H1 (cell line): ENCODE measurements at regions not wholly inside any gene's neighbourhood (a gene's known extent, or its start where the extent isn't known, plus 50 kb on each side); places are given as distances from the start of the nearest gene placed in this dataset.

Source experiments
- EGR1 ChIP-seq: IDR thresholded peaks from 2 replicates; pipeline ENCODE4 v1.6.1; 2011; ENCODE audit warnings: low read depth, low read length, borderline replicate concordance
- NANOG ChIP-seq: IDR thresholded peaks from 2 replicates; pipeline ENCODE4 v1.6.1; 2011; ENCODE audit warnings: low read length, low read depth, mild to moderate bottlenecking, inconsistent platforms; ENCODE audit not compliant: insufficient read depth, poor library complexity, severe bottlenecking
- PHF8 ChIP-seq: fragments of 200-600 bp; sonication (generic); conservative IDR thresholded peaks from 2 replicates; pipeline ENCODE4 v1.7.1; 2012; ENCODE audit warnings: low read depth, mild to moderate bottlenecking, inconsistent platforms, low read length, moderate library complexity
- POLR2AphosphoS5 ChIP-seq: IDR thresholded peaks from 2 replicates; pipeline ENCODE4 v1.6.1; 2011; ENCODE audit warnings: low read depth, low read length
- RXRA ChIP-seq: IDR thresholded peaks from 2 replicates; pipeline ENCODE4 v1.6.1; 2011; ENCODE audit warnings: low read depth, mild to moderate bottlenecking, low read length, moderate library complexity; ENCODE audit not compliant: insufficient read depth
- SAP30 ChIP-seq: fragments of 300-600 bp; sonication (generic); IDR thresholded peaks from 2 replicates; pipeline ENCODE4 v1.7.1; 2012; ENCODE audit warnings: low read length, moderate library complexity, mild to moderate bottlenecking, inconsistent platforms; ENCODE audit not compliant: insufficient read depth, insufficient replicate concordance
- SIRT6 ChIP-seq: IDR thresholded peaks from one replicate; pipeline ENCODE4 v1.7.1; 2012; ENCODE audit warnings: low read length, inconsistent platforms
- TCF12 ChIP-seq: IDR thresholded peaks from 2 replicates; pipeline ENCODE4 v1.6.1; 2011; ENCODE audit warnings: low read depth, mild to moderate bottlenecking, low read length

GRCh38 chr5:87579678-87580077 lies 166.9 kb upstream of the CCNH start (continued):
- TF ChIP-seq PHF8 (no peak), TCF12 (no peak), SAP30 (no peak), POLR2AphosphoS5 (no peak), NANOG (no peak), RXRA (no peak), SIRT6 (no peak), EGR1 (no peak)
- TF ChIP-seq, all 59 proteins: peak for 0
